SK-N-SH treated with all-trans-retinoic acid at 6 μM for 48 hours (cell line): ENCODE measurements at regions not wholly inside any gene's neighbourhood (a gene's known extent, or its start where the extent isn't known, plus 50 kb on each side); places are given as distances from the start of the nearest gene placed in this dataset.

Experiments used
- BACH2 ChIP-seq: fragments of 250-450 bp; sonication (Bioruptor Pico); IDR thresholded peaks from 2 replicates; pipeline ENCODE4 v1.9.0; 2021; ENCODE audit warnings: mild to moderate bottlenecking, borderline replicate concordance
- CSDC2 ChIP-seq: fragments of 250-450 bp; sonication (Bioruptor Pico); IDR thresholded peaks from 2 replicates; pipeline ENCODE4 v1.5.0; 2020; ENCODE audit warnings: mild to moderate bottlenecking, moderate library complexity
- CSRNP3 ChIP-seq: fragments of 250-450 bp; sonication (Bioruptor Pico); IDR thresholded peaks from 2 replicates; pipeline ENCODE4 v1.5.1; 2021; ENCODE audit warnings: mild to moderate bottlenecking, moderate library complexity
- ESRRG ChIP-seq: fragments of 250-450 bp; sonication (Bioruptor Pico); IDR thresholded peaks from 2 replicates; pipeline ENCODE4 v1.6.1; 2021; ENCODE audit warnings: mild to moderate bottlenecking
- GLIS3 ChIP-seq: fragments of 250-450 bp; sonication (Bioruptor Pico); IDR thresholded peaks from 2 replicates; pipeline ENCODE4 v1.5.0; 2020; ENCODE audit warnings: mild to moderate bottlenecking, moderate library complexity
- PATZ1 ChIP-seq: fragments of 250-450 bp; sonication (Bioruptor Pico); IDR thresholded peaks from 2 replicates; pipeline ENCODE4 v1.8.0; 2020; ENCODE audit warnings: mild to moderate bottlenecking, moderate library complexity, borderline replicate concordance
- PPARA ChIP-seq: fragments of 250-450 bp; sonication (Bioruptor Pico); IDR thresholded peaks from 2 replicates; pipeline ENCODE4 v1.5.0; 2020; ENCODE audit warnings: mild to moderate bottlenecking, borderline replicate concordance
- RARB ChIP-seq: fragments of 250-450 bp; sonication (Bioruptor Pico); IDR thresholded peaks from 2 replicates; pipeline ENCODE4 v1.8.0; 2021; ENCODE audit warnings: mild to moderate bottlenecking, moderate library complexity
- TCF4 ChIP-seq: fragments of 250-450 bp; sonication (Bioruptor Pico); IDR thresholded peaks from 2 replicates; pipeline ENCODE4 v1.8.0; 2021; ENCODE audit warnings: mild to moderate bottlenecking, moderate library complexity, borderline replicate concordance
- TOX ChIP-seq: fragments of 250-450 bp; sonication (Bioruptor Pico); IDR thresholded peaks from 2 replicates; pipeline ENCODE4 v1.8.0; 2021; ENCODE audit warnings: mild to moderate bottlenecking, moderate library complexity, borderline replicate concordance
- TSHZ2 ChIP-seq: fragments of 250-450 bp; sonication (Bioruptor Pico); IDR thresholded peaks from 2 replicates; pipeline ENCODE4 v1.5.0; 2020; ENCODE audit warnings: mild to moderate bottlenecking, moderate library complexity
- ZC3H10 ChIP-seq: fragments of 250-450 bp; sonication (Bioruptor Pico); IDR thresholded peaks from 2 replicates; pipeline ENCODE4 v1.5.1; 2021; ENCODE audit warnings: mild to moderate bottlenecking, moderate library complexity
- ZFP30 ChIP-seq: fragments of 450-650 bp; formaldehyde crosslinking; IDR thresholded peaks from 2 replicates; pipeline ENCODE4 v1.5.0; 2022; ENCODE audit warnings: mild to moderate bottlenecking, moderate library complexity
- ZNF70 ChIP-seq: fragments of 450-650 bp; formaldehyde crosslinking; IDR thresholded peaks from 2 replicates; pipeline ENCODE4 v1.5.0; 2020; ENCODE audit warnings: mild to moderate bottlenecking, moderate library complexity

DNA sequence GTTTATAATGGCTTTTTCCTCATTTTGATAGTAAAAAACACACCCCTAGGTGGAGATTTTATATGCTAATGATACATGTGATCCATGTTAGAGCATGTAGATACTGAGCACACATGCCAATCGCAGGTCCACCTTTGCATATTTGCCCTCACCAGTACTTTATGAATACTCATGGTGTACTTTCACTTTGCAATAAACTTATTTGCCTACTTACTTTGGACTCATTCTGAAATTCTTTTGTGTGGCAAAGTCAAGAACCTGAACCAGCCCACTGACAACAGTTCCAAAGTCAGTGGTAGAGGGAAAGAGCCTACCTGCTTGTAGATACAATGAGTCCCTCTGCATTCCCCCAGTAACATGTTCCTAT lies 58.5 kb upstream of the DHRS4 start:
- no peak for TF ChIP-seq CSDC2 (CRISPR knock-in tag)
- TF ChIP-seq ZFP30 (CRISPR knock-in tag), result no peak
- TF ChIP-seq PATZ1, result no peak
- no peak for TF ChIP-seq TOX (CRISPR knock-in tag)
- TF ChIP-seq BACH2 (CRISPR knock-in tag), result no peak
- no peak for TF ChIP-seq TCF4
- TF ChIP-seq ESRRG, result no peak
- TF ChIP-seq RARB (CRISPR knock-in tag), result no peak
- no peak for TF ChIP-seq PPARA (CRISPR knock-in tag)
- TF ChIP-seq TSHZ2 (CRISPR knock-in tag), result no peak
- TF ChIP-seq GLIS3 (CRISPR knock-in tag), result no peak
- no peak for TF ChIP-seq ZNF70 (CRISPR knock-in tag)
- TF ChIP-seq CSRNP3 (CRISPR knock-in tag), result no peak
- TF ChIP-seq ZC3H10 (CRISPR knock-in tag), result no peak
